AG09319 (cell line): ENCODE measurements at regions not wholly inside any gene's neighbourhood (a gene's known extent, or its start where the extent isn't known, plus 50 kb on each side); places are given as distances from the start of the nearest gene placed in this dataset.
A peak's percentile ranks its signal among the peaks of the same experiment; 100 is the strongest.
"Not testable (repeated sequence)": the region's sequence is repeated elsewhere in the genome, so short reads cannot be mapped to it uniquely, and the experiment has no call there.

Experiments
- DNase-seq: peaks from one replicate; pipeline ENCODE4 v3.0.0-alpha.2; 2010; ENCODE audit warnings: low read depth; ENCODE audit errors: extremely low read depth
- TF ChIP-seq, protein P1 (sequence below): IDR thresholded peaks from 2 replicates; pipeline ENCODE4 v1.5.1; 2011; ENCODE audit warnings: low read depth, mild to moderate bottlenecking, inconsistent platforms, low read length, moderate library complexity

DNA sequence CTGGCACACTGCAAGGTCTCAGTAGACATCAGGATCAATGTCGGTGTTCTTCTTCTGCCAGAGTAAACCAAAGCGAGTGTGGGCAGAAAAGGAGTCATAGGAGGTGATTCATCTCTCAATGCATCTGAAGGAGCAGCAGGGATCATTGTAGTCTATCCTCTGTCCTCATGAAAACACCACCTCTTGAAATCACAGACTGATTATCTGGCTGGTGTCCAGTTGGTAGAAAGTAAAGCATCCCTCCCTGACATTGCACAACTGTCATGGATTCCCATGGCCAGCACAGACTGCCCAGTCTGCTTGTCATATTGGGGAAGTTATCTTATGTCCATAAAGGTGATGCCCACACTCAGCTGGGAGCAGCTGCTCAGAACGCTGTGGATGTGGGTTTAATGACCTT lies 74.1 kb downstream of the ABCC12 start:
- DNase-seq: peak; percentile 11

GRCh38 chr16:48076455-48077012 lies 79.3 kb downstream of the ABCC12 start:
- TF ChIP-seq, protein P1, sequence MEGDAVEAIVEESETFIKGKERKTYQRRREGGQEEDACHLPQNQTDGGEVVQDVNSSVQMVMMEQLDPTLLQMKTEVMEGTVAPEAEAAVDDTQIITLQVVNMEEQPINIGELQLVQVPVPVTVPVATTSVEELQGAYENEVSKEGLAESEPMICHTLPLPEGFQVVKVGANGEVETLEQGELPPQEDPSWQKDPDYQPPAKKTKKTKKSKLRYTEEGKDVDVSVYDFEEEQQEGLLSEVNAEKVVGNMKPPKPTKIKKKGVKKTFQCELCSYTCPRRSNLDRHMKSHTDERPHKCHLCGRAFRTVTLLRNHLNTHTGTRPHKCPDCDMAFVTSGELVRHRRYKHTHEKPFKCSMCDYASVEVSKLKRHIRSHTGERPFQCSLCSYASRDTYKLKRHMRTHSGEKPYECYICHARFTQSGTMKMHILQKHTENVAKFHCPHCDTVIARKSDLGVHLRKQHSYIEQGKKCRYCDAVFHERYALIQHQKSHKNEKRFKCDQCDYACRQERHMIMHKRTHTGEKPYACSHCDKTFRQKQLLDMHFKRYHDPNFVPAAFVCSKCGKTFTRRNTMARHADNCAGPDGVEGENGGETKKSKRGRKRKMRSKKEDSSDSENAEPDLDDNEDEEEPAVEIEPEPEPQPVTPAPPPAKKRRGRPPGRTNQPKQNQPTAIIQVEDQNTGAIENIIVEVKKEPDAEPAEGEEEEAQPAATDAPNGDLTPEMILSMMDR: no peak
- no peak for DNase-seq

More for the DNA sequence above, 74.1 kb downstream of the ABCC12 start:
- TF ChIP-seq, protein P1: no peak

DNA sequence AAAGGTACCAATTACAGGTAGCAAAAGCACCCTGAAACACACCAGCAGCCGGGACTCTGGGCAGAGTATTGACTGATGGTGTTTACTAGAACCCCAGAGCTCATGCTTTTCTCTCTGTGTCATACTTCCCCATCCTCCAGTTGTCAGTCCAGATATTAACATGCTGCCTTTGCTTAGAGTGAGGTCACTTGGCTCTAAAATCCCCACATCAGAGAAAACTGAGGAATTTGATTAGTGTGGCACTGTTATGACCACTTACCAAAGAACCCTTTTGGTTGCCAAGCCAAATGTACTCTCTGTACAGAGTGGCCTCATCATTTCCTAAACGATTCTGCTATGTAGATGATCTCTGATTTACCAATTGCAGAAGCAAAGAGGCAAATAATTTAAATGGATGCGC lies 80.4 kb downstream of the ABCC12 start:
- no peak for DNase-seq
- TF ChIP-seq, protein P1: no peak

DNA sequence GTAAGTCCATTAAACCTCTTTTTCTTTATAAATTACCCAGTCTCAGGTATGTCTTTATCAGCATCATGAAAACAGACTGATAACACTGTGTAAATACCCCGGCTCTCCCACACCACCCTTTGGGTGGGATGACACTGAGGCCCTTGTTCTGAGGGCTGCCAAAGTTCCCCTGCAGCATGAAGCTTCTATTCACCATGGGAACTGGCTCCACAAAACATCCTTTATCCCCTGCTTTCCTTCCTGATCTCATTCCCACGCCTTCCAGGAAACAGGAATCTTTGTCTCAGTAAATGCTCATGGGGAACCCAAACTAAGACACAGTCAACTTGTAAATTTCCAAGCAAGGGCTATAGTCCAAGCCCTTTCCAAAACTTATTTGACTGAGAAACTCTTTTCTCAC lies 88.4 kb downstream of the ABCC12 start:
- TF ChIP-seq, protein P1: no peak
- DNase-seq: no peak

DNA sequence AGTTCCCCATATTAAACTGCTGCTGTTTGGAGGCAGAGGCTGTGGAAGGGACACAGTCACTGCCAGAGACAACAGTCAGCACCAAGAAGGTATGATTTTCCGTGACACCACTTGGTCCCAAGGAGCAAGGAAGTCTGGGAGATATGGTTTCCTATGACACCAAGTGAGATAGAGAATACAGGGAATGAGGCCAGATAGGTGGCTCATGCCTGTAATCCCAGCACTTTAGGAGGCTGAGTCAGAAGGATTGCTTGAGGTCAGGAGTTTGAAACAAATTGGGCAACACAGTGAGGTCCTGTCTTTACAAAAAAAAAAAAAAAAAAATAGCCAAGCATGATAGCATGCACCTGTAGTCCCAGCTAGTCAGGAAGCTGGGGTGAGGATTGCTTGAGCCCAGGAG lies 90.8 kb downstream of the ABCC12 start:
- no peak for DNase-seq
- TF ChIP-seq, protein P1: no peak

GRCh38 chr16:48062681-48063080 lies 93.1 kb downstream of the ABCC12 start:
- DNase-seq: no peak
- TF ChIP-seq, protein P1: no peak

- TF ChIP-seq, protein P1: no peak
- no peak for DNase-seq
Measured at GRCh38 chr16:48059936-48060335, 95.9 kb downstream of the ABCC12 start.

GRCh38 chr16:48059190-48059589 lies 96.6 kb downstream of the ABCC12 start:
- DNase-seq: not testable (repeated sequence)
